NB4 (cell line): ENCODE measurements at regions not wholly inside any gene's neighbourhood (a gene's known extent, or its start where the extent isn't known, plus 50 kb on each side); places are given as distances from the start of the nearest gene placed in this dataset.

Source experiments
- DNase-seq: peaks from one replicate; pipeline ENCODE4 v3.0.0; 2010; ENCODE audit warnings: low read depth
- H3K4me3 ChIP-seq: one replicate; pipeline ENCODE4 v1.5.1; 2011; ENCODE audit warnings: mild to moderate bottlenecking, low read depth, low read length, moderate library complexity
- CTCF ChIP-seq: IDR thresholded peaks from one replicate; pipeline ENCODE4 v1.5.1; 2012; ENCODE audit warnings: low read depth, low read length
- MAX ChIP-seq: IDR thresholded peaks from 2 replicates; pipeline ENCODE4 v1.6.1; 2011; ENCODE audit warnings: low read depth, low read length
- MYC ChIP-seq: IDR thresholded peaks from 2 replicates; pipeline ENCODE4 v1.6.1; 2011; ENCODE audit warnings: low read depth, low read length
- POLR2A ChIP-seq: IDR thresholded peaks from 2 replicates; pipeline ENCODE4 v1.6.1; 2011; ENCODE audit warnings: mild to moderate bottlenecking; ENCODE audit not compliant: insufficient read length; ENCODE audit errors: extremely low read depth

GRCh38 chr9:88189371-88189770, 51.1 kb upstream of the SPATA31C2 start:
- TF ChIP-seq MAX = no peak
- TF ChIP-seq MYC = no peak
- no peak for TF ChIP-seq POLR2A
- no peak for TF ChIP-seq CTCF
- no peak overlapping the region for H3K4me3 ChIP-seq
- no peak for DNase-seq
